GM12878 (cell line): ENCODE measurements at regions not wholly inside any gene's neighbourhood (a gene's known extent, or its start where the extent isn't known, plus 50 kb on each side); places are given as distances from the start of the nearest gene placed in this dataset.

Experiments used
- ATAC-seq: fragments of 200-7000 bp; cut with Tn5 transposase; 3 replicates; pipeline ENCODE4 v1.9.1; 2020; ENCODE audit warnings: mild to moderate bottlenecking, moderate library complexity
- BruUV-seq: library from RNA; stranded (reverse); fragments of 400-500 nt; replicated peaks from 2 replicates; lab custom pipeline; 2021; lab: Mats Ljungman, UMichigan
- CTCF ChIA-PET: fragments of 300-600 bp; sonication (Branson Sonifier 250); formaldehyde crosslinking; extraction: SDS; loops from one replicate; lab custom pipeline; 2021; ENCODE audit warnings: inconsistent platforms; lab: Yijun Ruan, JAX
- POLR2A ChIA-PET: fragments of 350-600 bp; formaldehyde crosslinking; extraction: SDS; loops from one replicate; lab custom pipeline; 2021; ENCODE audit warnings: inconsistent platforms; lab: Charles Lee
- RAD21 ChIA-PET: fragments of 300-600 bp; sonication (Branson Sonifier 250); formaldehyde crosslinking; loops from one replicate; lab custom pipeline; 2023; ENCODE audit warnings: antibody characterized with exemption; ENCODE audit not compliant: unreplicated experiment; lab: Charles Lee
- SMC1A ChIA-PET: fragments of 300-600 bp; sonication (Branson Sonifier 250); formaldehyde crosslinking; loops from one replicate; lab custom pipeline; 2023; ENCODE audit not compliant: unreplicated experiment, uncharacterized antibody; lab: Charles Lee
- DNase-seq: peaks from one replicate; pipeline ENCODE4 v3.0.0-alpha.2; 2011; ENCODE audit warnings: low read depth, low spot score
- FAIRE-seq: peaks from 3 replicates; lab custom pipeline; 2011; peaks lifted over from hg19 to GRCh38; lab: Jason Lieb, UNC
- H2AFZ ChIP-seq: 2 replicates; pipeline ENCODE4 v1.6.0; 2011; ENCODE audit warnings: low read depth, low read length, control low read depth; ENCODE audit not compliant: control insufficient read depth
- H3K27ac ChIP-seq: 2 replicates; pipeline ENCODE4 v1.5.1; 2011; ENCODE audit warnings: control low read depth; ENCODE audit not compliant: control insufficient read depth, insufficient read depth
- H3K27me3 ChIP-seq, 2 experiments: replicated peaks in 1 of 2; 2 replicates each; pipeline versions ENCODE4 v1.6.0 to v1.6.1; 2011; ENCODE audit warnings: low read length in 1 of 2; ENCODE audit not compliant: control insufficient read depth in 2 of 2, insufficient read depth in 2 of 2
- H3K36me3 ChIP-seq, 2 experiments: 2 replicates each; pipeline ENCODE4 v1.5.1; 2011; ENCODE audit warnings: low read length in 1 of 2; ENCODE audit not compliant: control insufficient read depth in 2 of 2, insufficient read depth in 2 of 2
- H3K4me1 ChIP-seq: 2 replicates; pipeline ENCODE4 v1.6.1; 2011; ENCODE audit warnings: mild to moderate bottlenecking, low read length, moderate library complexity, mixed read lengths; ENCODE audit not compliant: control insufficient read depth, insufficient read depth
- H3K4me2 ChIP-seq: 2 replicates; pipeline ENCODE4 v1.6.0; 2011; ENCODE audit warnings: control low read depth; ENCODE audit not compliant: control insufficient read depth, insufficient read depth
- H3K4me3 ChIP-seq: fragments of 200-600 bp; sonication (generic); 2 replicates; pipeline ENCODE4 v1.5.1; 2016
- H3K79me2 ChIP-seq: 2 replicates; pipeline ENCODE4 v1.6.0; 2011; ENCODE audit warnings: low read length; ENCODE audit not compliant: control insufficient read depth, insufficient read depth
- H3K9ac ChIP-seq: 2 replicates; pipeline ENCODE4 v1.8.0; 2011; ENCODE audit warnings: low read length, control low read depth, mixed read lengths; ENCODE audit not compliant: control insufficient read depth, insufficient read depth
- H3K9me3 ChIP-seq: replicated peaks from 3 replicates; pipeline ENCODE4 v1.5.1; 2011; ENCODE audit warnings: mild to moderate bottlenecking, low read length; ENCODE audit not compliant: control insufficient read depth, insufficient read depth
- H4K20me1 ChIP-seq: 2 replicates; pipeline ENCODE4 v1.6.0; 2011; ENCODE audit not compliant: control insufficient read depth, insufficient read depth
- CEBPZ ChIP-seq: fragments of 150-350 bp; IDR thresholded peaks from 2 replicates; pipeline ENCODE4 v1.6.1; 2016; ENCODE audit warnings: low read depth, low read length
- ESRRA ChIP-seq: IDR thresholded peaks from 2 replicates; pipeline ENCODE4 v1.6.1; 2012; ENCODE audit warnings: mild to moderate bottlenecking, low read length, improper control_type of control experiment
- GATAD2B ChIP-seq: fragments of 450-650 bp; conservative IDR thresholded peaks from 2 replicates; pipeline ENCODE4 v1.6.1; 2017; ENCODE audit warnings: low read depth, mild to moderate bottlenecking, moderate library complexity
- IKZF2 ChIP-seq, 2 experiments: fragments of 450-650 bp; IDR thresholded peaks; 2 replicates each; pipeline ENCODE4 v1.6.1; 2017; ENCODE audit warnings: mild to moderate bottlenecking in 2 of 2, moderate library complexity in 2 of 2
- POLR2A ChIP-seq: IDR thresholded peaks from 2 replicates; pipeline ENCODE4 v1.6.1; 2011; ENCODE audit warnings: low read depth, mild to moderate bottlenecking, low read length
- STAT1 ChIP-seq: fragments of 450-650 bp; conservative IDR thresholded peaks from 2 replicates; pipeline ENCODE4 v1.6.1; 2014; ENCODE audit warnings: antibody characterized with exemption, mild to moderate bottlenecking
- WGBS: methylation state at CpG from one replicate; pipeline ENCODE4 v1.1.6; 2016; ENCODE audit warnings: low lambda C conversion rate; ENCODE audit not compliant: insufficient replicate concordance, insufficient coverage; ENCODE audit errors: missing lambda C conversion rate; 5-methylcytosine and 5-hydroxymethylcytosine counted together
- in situ Hi-C: fragments of 300-500 bp; cut with MboI; formaldehyde crosslinking; loops from 9 replicates; pipeline ENCODE4 v1.14.3; 2018; ENCODE audit warnings: mixed read lengths
- intact Hi-C: fragments of 100-400 bp; cut with micrococcal nuclease; formaldehyde crosslinking; loops from one replicate; pipeline ENCODE4 v1.14.2; 2022; ENCODE audit not compliant: unreplicated experiment

GRCh38 chr4:123530357-123530756 is 133.8 kb downstream of the SPRY1 start (continued):
- no peak for TF ChIP-seq ESRRA
- no peak for TF ChIP-seq IKZF2 (IDR thresholded peaks at IDR 0.05)
- no peak for TF ChIP-seq POLR2A

GRCh38 chr4:123535037-123535748 is 138.6 kb downstream of the SPRY1 start:
- no peak overlapping the region for H3K27ac ChIP-seq
- H3K79me2 ChIP-seq = no peaks in the 10 kb centered on the region
- WGBS = 0% methylated on average over 1 of the region's 1 CpG
- in situ Hi-C loops (no loop called here), intact Hi-C loops (no loop called here)
- H3K27me3 ChIP-seq = no peaks in the 10 kb centered on the region; a peak in 1 of 4 replicates
- no peak for ATAC-seq
- no peak overlapping the region for H3K4me2 ChIP-seq
- no peak for DNase-seq
- no peak overlapping the region for H3K9ac ChIP-seq
- no peaks in the 10 kb centered on the region for H3K36me3 ChIP-seq
- BruUV-seq = no TSS peak
- RAD21 ChIA-PET = no interaction called here
- no peak for FAIRE-seq
- H3K4me1 ChIP-seq = no peaks in the 10 kb centered on the region
- CTCF ChIA-PET = interaction anchor here (0.6 to 1.2 kb wide), 3 partner anchors 19 to 126 kb away, joined by 3 to 5 read pairs (median 3); no protein-coding TSS in a partner anchor
- H4K20me1 ChIP-seq = no peaks in the 10 kb centered on the region
- POLR2A ChIA-PET = no interaction called here
- SMC1A ChIA-PET = interaction anchor here (1.2 to 1.5 kb wide), 2 partner anchors 9 to 48 kb away, joined by 3 read pairs; no protein-coding TSS in a partner anchor
- no peak overlapping the region for H2AFZ ChIP-seq
- no peaks in the 10 kb centered on the region for H3K9me3 ChIP-seq
- H3K4me3 ChIP-seq = no peak overlapping the region
- no peak for TF ChIP-seq STAT1
- TF ChIP-seq GATAD2B = no peak
- no peak for TF ChIP-seq CEBPZ
